Adipose tissue (tissue), 3 donors: ENCODE measurements at regions not wholly inside any gene's neighbourhood (a gene's known extent, or its start where the extent isn't known, plus 50 kb on each side); places are given as distances from the start of the nearest gene placed in this dataset.

Experiments used
- H3K27ac ChIP-seq: one replicate; pipeline ENCODE4 v1.5.1; 2013; ENCODE audit warnings: low read depth, low read length
- WGBS, 3 donors: extraction: QIAGEN DNeasy Blood & Tissue Kit; methylation state at CpG; one replicate each; pipeline ENCODE4 v1.1.7; 2013; 5-methylcytosine and 5-hydroxymethylcytosine counted together
- donor health status: healthy with polysubstance abuse.
- donor health status: Bipolar disorder and iron deficiency.
- donor health status: healthy.

DNA sequence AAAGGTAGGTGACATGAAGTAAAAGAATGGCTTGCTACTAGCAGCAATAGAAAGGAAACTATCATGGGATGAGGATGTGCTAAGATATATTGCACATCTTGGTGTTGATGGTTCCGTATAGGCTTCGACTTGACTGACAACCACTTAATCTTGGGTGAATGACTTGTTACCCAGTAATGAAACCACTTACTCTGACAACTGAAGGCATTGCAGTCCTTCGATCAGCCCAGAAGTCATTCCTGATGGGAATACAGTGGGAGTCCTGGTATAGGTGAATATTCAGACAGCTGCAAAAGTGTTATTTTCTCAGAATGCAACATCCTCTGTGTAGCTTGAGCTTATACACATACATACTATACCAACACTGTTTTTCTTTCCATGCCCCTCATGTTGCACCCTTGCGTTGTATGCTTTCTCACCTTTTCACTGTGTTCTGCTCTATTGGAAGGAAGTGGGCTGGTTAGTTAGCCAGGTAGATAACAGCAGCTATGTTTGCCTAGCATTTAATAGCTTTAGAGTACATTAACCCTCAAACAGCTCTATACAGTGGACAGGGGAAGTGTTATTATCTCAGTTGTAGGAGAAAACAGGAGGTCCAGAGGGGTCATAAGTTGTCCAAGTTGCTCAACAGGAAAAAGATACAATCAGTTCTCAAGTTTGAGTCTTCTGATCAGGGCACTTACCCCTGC is 376.5 kb downstream of the MFSD1 start:
- H3K27ac ChIP-seq = no peak overlapping the region
- 68 to 87% (median 84%) methylated on average over 4 of the region's 4 CpGs for WGBS, 3 donors

DNA sequence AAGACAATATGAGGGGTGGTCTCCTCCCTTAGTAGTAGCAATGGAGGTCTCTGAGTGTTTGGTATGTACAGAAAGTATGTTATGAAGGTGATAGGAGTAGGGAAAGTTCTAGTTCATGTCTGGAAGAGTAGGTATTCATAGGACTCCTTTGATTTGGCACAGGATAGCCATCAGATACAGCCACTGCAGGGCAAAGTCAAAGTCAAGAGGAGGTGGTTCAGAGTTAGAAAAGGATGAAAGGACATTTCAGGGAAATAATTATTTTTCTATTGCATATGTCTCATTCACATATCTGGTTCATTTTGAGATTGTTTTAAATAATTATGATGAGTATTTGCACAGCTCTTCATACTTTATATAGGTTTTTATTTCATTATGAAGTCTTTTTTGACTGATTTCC is 381.1 kb downstream of the MFSD1 start:
- no peak overlapping the region for H3K27ac ChIP-seq

DNA sequence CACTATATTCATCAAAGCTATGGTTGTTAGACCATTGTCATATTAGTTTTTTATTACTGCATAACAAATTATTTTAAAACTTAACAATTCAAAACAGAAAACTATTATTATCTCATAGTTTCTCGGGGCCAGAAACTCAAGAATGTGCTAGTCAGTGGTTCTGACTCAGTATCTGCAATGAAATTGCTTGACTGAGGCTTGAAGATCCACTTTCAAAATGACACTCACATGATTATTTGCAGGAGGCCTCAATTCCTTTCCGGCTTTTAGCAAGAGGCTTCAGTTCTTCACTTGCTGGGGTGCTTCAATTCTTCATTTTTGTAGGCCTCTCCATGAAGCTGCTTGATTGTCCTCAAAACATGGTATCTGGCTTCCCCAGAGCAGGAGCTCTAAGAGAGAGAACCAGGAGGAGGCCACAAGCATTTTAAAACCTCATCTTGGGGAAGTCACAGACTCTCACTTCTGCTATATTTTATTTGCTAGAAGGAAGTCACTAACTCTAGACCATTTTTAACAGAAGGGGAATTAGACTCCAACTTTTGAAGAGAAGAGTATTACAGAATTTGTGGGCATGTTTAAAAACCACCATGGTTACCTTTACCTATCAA is 383.7 kb downstream of the MFSD1 start:
- H3K27ac ChIP-seq = no peak overlapping the region
- 77 to 90% (median 81%) methylated on average over 2 of the region's 2 CpGs for WGBS, 3 donors

DNA sequence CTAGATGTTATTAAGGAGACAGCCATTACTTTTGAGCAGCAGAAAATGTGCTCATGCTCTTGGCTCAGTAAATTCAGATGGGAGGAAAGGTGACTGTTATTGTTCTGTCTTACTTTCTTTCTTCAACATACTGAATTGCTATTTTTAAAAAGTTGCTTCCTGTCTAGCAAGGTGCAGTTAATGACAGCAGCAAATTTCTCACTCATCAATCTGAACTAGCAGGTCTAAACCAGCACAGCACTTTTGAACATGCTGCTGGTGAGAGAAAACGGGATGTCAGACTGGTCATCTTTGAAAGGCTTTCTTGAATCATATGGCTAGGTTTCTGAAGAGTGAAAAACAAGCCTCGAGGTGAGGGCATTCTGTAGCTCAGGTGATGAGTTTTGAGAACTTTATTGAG is 384.7 kb downstream of the MFSD1 start:
- 53 to 62% (median 62%) methylated on average over 2 of the region's 2 CpGs for WGBS, 3 donors

DNA sequence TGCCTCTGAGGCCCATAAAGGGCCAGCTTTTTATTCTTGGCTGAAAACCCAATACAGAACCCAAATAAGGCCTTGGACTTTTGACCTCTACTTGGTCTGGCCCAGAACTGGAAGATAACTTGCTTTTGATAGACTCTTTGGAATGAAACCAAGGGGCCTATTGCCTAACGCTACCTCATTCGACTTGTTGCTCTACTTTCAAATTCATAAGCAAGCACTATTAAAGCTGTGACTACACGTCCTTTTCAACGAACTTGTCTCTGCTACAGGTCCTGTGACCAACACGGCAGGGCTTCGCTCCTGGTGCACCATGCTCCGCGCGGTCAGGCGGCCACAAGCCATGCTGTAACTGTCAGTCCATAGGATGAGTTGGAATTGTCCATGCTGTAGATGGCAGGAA is 385.4 kb downstream of the MFSD1 start:
- 61 to 75% (median 69%) methylated on average over 10 of the region's 10 CpGs for WGBS, 3 donors

More for the DNA sequence above, 384.7 kb downstream of the MFSD1 start:
- no peak overlapping the region for H3K27ac ChIP-seq

DNA sequence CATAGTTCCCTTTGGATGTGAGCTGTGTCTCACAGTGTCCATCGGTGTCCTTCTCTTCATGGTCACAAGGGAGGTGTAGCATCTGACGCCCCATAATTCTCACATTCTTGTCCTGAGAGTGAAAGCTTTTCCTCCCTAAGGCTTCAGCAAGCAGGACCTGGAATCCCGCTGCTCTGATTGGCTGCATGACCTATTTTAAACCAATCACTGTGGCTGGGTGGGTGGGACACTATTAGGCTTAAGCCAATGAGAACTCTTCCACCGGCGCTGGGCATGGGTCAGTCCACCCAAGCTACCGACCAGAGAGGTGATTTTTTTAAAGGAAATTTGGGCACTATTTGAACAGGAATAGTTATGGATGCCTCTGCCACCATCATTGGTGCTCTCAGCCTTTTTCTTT is 385.9 kb downstream of the MFSD1 start:
- 69 to 79% (median 77%) methylated on average over 6 of the region's 6 CpGs for WGBS, 3 donors
- H3K27ac ChIP-seq = no peak overlapping the region

More for the DNA sequence above, 385.4 kb downstream of the MFSD1 start:
- H3K27ac ChIP-seq = no peak overlapping the region

DNA sequence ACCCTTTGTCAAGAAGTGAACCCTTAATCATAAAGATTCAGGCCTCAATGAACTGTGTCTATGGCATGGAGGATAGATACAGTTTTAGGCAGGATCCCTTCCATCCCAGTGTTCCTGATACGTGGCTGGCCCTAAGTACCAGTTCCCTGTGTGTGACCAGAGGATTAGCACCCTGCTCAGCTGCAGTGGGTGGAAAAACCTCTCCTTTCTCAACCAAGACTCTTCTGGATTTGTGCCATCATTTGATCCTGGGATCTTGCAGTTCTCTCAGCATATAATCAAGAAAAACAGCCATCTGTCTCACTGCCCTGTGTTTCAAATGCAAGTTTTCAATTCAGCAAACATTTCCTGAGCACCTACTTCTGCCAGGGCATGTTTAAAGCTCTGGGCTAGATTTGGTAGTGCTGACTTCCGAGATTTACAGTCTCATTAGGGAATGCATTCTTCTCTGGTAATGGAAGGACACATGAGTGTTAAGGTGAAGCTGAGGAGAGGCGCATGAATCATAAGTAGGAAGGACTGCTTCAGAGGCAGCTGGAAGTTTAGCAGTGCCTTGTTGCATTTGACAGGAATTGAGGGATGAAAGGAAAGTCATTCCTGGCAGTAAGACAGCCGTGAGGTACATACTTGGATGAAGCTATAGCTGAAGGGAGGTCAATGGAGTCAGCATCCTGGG is 388.3 kb downstream of the MFSD1 start:
- WGBS, 3 donors = 65 to 80% (median 69%) methylated on average over 4 of the region's 4 CpGs
- no peak overlapping the region for H3K27ac ChIP-seq

DNA sequence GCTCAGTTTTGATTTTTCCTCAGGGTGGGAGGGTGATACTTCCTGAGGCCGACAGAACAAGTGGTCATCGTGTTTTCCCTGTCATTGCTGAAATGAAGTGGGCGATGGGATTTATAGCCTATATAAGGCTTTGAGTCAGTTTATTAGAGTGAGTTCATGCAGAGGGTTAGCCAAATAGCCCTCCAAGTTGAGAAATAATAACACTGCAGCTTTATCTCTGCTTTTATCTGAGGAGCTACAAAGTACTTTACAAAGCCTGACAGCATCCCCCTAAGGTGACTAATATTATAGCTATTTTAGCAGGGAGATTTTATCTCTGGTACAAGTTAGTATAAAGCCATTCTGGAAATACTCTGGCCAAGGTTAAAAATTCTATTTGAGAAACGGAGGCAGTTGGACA is 389.6 kb downstream of the MFSD1 start:
- H3K27ac ChIP-seq = no peak overlapping the region
- WGBS, 3 donors = 51 to 78% (median 59%) methylated on average over 4 of the region's 4 CpGs

DNA sequence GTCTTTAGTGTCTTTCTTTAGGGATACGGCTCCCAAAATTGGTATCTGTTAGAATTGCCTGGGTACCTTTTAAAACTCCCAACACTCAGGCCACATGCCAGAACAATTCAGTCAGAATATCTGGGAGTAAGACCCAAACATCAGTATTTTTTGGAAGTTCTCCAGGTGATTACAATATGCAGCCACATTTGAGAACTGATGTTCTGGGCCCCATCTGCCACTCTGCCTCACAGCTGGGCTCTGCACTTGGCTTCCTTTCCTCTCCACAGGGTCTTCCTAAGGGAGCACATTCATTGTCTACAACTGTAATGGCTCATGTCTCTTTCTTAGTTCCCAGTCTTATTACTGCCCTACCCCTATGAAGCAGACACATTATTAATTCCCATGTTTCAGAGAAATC is 394.5 kb downstream of the MFSD1 start:
- 81 to 100% (median 93%) methylated on average over 1 of the region's 1 CpG for WGBS, 3 donors
- H3K27ac ChIP-seq = no peak overlapping the region

DNA sequence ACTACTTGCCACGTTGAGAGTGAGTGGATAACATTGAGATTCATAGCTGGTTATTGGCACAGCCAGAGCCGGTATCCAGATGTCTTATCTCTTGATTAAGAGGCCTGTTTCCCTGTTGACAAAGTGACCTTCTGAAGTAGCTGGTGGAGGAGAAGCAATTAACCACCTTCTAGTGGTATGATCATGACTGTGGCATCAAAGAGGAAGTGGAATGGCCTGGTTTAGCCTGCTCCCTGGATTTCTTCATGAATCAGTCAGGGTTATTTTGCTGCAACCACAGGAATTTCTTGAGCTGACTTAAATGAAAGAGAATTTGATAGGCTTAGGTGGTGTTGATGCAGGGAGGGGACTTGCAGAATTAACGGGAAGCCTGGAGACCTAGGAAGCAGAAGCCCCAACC is 398.3 kb downstream of the MFSD1 start:
- H3K27ac ChIP-seq = no peak overlapping the region
- WGBS, 3 donors = 43 to 87% (median 86%) methylated on average over 3 of the region's 3 CpGs

DNA sequence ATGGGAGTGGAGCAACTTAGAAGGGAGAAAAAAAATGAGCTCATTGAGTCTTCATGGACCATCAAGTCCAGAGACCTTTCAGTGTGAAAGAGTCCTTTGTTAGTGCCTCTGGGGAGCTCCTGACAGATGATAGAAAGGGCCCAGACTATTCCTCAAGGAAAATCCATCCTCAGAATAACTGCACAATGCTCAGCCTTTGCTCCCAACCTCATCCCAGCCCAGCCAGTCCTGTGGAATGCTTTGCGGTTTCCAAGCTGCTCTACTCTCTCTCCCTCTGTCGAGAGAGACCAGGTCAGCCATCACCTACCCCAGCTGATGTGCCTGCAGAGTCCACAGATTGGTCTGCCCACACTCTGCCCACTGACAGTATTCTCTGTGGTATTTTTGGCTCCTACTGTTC is 406.2 kb downstream of the MFSD1 start:
- WGBS, 3 donors = 67 to 80% (median 73%) methylated on average over 2 of the region's 2 CpGs
- no peak overlapping the region for H3K27ac ChIP-seq

DNA sequence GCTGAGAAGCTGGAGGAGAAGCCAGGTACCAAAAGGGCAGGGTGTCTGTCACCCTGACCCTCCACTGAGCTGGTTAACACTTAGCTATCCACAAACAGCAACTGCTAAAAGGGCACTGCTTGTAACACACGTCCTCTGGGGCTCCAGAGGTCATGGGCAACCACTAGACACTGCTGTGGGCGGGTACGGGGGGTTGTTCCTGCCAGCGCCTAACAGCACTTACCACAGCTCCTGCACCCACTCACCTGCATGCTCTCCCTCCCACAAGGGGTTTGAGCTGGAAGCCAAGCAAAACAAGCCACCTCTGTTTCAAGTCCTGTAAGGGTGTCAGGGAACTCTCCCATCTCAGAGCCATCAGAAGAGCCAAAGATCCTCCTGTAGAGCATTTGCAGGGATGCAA is 407.6 kb downstream of the MFSD1 start:
- no peak overlapping the region for H3K27ac ChIP-seq
- WGBS, 3 donors = 72 to 77% (median 75%) methylated on average over 4 of the region's 4 CpGs

DNA sequence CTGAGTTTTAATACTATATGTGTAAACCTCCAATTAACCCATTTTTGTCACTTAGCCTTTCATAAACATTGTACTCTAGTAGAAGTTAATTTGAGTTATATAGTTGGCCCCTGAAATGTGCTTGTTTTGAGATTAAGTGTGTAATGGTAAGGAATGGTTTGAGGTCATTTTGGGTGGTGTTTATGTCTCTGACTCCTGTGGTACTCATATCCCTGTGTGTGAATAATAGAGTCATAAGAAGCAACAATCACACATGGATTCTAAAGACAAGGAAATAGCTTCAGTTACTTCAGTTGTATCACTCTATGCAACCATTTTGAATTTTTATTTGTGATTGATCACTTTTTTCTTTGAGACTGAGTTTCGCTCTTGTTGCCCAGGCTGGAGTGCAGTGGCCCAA is 408.5 kb downstream of the MFSD1 start:
- WGBS, 3 donors = 83 to 100% (median 95%) methylated on average over 1 of the region's 1 CpG
- no peak overlapping the region for H3K27ac ChIP-seq

DNA sequence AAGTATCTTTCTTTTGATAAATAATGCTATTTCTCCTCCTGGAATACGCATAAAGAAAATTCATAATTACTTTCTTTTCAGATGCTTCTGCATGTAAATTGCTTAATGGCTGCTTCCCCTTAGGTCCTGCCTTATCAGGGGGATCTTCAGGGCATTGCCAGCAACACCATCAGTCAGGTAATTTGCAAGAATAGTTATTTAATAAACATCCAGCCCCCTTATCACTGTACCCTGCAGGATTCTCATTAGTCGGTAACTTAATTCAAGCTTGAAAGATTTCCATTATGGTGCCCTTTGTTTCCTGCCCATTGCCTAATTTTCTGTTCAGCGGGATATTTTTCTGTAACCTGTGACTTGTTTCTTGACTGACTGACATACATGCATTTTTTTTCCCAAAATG is 414.5 kb downstream of the MFSD1 start:
- H3K27ac ChIP-seq = no peak overlapping the region
- 89 to 91% (median 91%) methylated on average over 3 of the region's 3 CpGs for WGBS, 3 donors

DNA sequence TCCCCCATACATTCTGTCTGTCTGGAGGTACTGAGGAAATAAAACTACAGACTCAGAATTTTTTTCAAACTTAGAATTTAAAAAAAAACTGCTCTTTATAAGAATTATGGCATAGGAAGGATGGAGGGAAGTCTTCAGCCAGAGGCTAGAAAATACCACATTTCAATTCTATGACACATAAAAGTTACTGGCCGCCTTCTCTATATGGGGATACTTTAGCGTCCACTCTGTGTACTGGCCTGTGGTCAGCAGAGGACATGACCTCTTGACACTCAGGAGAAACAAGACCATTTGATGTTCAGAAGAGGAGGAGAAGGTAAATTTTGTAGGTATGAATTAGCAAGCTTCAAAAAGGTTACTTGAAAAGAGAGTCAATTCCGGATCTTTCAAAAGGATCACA is 417.4 kb downstream of the MFSD1 start:
- 92 to 95% (median 95%) methylated on average over 3 of the region's 3 CpGs for WGBS, 3 donors
- H3K27ac ChIP-seq = no peak overlapping the region

DNA sequence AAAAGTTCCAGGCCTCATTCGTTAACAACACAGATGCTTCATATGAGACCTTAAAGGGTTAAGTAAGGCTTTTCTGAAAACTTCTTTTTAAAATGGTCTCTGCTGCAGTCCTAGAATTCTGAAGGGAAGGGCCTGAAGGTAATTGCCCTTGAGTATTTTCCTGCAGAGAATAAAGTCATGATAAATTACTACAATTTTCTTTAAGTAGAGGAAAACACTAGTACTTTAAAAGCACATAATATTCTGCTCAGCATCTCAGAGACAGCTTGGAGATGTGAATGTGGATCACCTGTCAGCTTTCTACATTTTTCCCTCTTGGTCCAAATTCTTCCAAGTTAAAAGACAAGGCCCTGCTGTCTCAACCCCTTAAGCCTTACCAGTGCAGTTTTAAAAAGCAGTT is 419.5 kb downstream of the MFSD1 start:
- H3K27ac ChIP-seq = no peak overlapping the region
- WGBS, 3 donors = 68 to 76% (median 76%) methylated on average over 1 of the region's 1 CpG

DNA sequence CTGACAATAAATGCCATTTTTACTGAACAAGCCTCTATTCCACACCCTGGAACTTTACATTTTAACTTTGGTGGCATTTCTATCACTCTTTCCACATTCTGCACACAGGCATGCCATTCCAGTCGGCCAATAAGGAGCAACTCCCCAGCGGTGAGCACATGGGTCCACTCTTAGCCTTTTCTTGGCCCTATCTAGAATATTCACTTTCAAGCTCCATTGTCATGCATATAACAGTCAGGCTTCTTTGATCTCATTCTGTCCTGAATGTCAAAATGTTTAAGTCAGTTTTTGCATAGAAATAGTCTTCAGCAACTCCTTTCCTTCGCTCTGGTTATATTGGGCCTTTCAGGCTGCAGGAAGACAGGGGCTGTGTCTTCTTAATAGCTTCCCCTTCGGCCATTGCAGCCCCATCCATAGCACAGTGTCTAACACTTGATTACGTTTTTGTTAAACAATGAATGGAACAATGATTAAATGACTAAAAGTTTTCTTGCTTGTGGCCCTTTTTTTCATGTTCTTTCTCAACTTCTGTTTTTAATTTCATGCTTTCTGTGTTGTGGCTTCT is 427.3 kb downstream of the MFSD1 start:
- 65 to 81% (median 71%) methylated on average over 5 of the region's 5 CpGs for WGBS, 3 donors
- H3K27ac ChIP-seq = no peak overlapping the region

DNA sequence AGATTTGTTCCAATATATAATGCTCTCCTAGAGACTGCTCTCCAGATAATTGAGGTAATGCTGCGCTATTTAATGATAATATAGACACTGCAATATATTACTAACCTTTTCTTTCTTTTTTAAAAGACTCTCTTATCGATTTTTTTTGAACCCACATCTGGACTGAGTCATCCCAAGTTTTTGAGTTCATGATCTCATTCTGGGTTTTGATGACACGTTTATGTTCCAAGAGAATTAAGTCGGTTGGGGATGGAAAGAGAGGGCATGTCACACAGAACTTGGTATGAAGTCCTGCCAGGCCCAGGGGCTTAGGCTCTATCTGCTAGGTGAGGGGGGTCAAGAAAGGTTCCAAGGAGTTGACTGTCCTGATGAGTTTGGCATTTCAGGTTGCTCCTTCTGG is 431.1 kb downstream of the MFSD1 start:
- H3K27ac ChIP-seq = no peak overlapping the region
- 68 to 77% (median 73%) methylated on average over 4 of the region's 4 CpGs for WGBS, 3 donors

DNA sequence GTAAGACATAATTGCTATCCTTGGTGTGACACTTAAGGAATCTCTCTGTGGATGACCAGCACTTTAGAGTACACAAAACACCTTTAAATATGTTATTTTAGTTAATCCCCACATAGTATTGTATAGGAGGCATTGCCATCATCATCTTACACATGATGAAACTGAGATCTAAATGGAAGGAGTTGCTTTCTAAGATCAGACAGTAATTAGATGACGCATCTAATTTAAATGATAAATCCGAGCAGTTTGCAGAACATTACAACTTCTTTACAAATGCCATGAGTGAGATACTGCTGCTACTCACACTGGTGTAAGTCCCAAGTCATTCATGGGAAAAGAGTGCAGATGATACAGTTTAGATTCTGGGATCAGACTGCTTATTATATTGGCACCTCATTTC is 431.9 kb downstream of the MFSD1 start:
- WGBS, 3 donors = 63 to 86% (median 81%) methylated on average over 2 of the region's 2 CpGs
- no peak overlapping the region for H3K27ac ChIP-seq

DNA sequence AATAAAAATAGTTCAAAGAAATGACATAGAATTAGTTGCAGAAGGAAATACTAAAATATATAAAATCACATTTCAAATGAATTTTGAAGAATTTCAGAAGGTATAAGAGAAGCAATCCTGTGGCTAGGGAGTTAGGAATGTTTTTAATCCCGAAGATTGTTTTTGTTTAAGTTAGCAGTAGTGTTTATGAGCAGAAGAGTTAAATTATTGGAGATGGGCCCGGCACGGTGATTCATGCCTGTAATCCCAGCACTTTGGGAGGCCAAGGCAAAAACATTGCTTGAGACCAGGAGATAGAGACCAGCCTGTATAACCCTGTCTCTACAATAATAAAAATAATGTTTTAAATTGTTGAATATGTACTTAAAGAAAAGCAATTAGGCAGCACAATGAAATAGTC is 432.5 kb downstream of the MFSD1 start:
- WGBS, 3 donors = 39 to 65% (median 43%) methylated on average over 3 of the region's 3 CpGs
- no peak overlapping the region for H3K27ac ChIP-seq
